IMR-90 (cell line): ENCODE measurements at regions not wholly inside any gene's neighbourhood (a gene's known extent, or its start where the extent isn't known, plus 50 kb on each side); places are given as distances from the start of the nearest gene placed in this dataset.

Experiments
- ATAC-seq: fragments of 200-7000 bp; cut with Tn5 transposase; 2 replicates; pipeline ENCODE4 v1.9.1; 2020; ENCODE audit warnings: low read depth, mild to moderate bottlenecking, moderate library complexity
- BruUV-seq: library from RNA; stranded (reverse); fragments of 400-500 nt; replicated peaks from 2 replicates; lab custom pipeline; 2021; lab: Mats Ljungman, UMichigan
- CTCF ChIA-PET: fragments of 300-600 bp; formaldehyde crosslinking; extraction: SDS; loops from one replicate; lab custom pipeline; 2021; ENCODE audit warnings: antibody characterized with exemption; lab: Yijun Ruan, JAX
- POLR2A ChIA-PET: fragments of 300-600 bp; sonication (Branson Sonifier 250); formaldehyde crosslinking; loops from one replicate; lab custom pipeline; 2022; ENCODE audit warnings: antibody characterized with exemption; ENCODE audit not compliant: unreplicated experiment; lab: Charles Lee
- DNase-seq: peaks from one replicate; pipeline ENCODE4 v3.0.0; 2013
- H2AFZ ChIP-seq: replicated peaks from 2 replicates; pipeline ENCODE3; 2013; ENCODE audit warnings: low read length, mild to moderate bottlenecking; ENCODE audit not compliant: poor library complexity
- H2AK5ac ChIP-seq: 2 replicates; pipeline ENCODE4 v1.6.1; 2013; ENCODE audit warnings: low read depth, low read length, inconsistent platforms
- H2AK9ac ChIP-seq: replicated peaks from 2 replicates; pipeline ENCODE3; 2013; ENCODE audit warnings: mild to moderate bottlenecking, low read depth, low read length, moderate library complexity; ENCODE audit not compliant: poor library complexity
- H2BK120ac ChIP-seq: 2 replicates; pipeline ENCODE4 v1.6.1; 2013; ENCODE audit warnings: low read depth, low read length, inconsistent platforms
- H2BK15ac ChIP-seq: 3 replicates; pipeline ENCODE4 v1.6.1; 2013; ENCODE audit warnings: low read depth, low read length, inconsistent platforms
- H2BK20ac ChIP-seq: 2 replicates; pipeline ENCODE4 v1.6.1; 2013; ENCODE audit warnings: low read depth, mild to moderate bottlenecking, inconsistent platforms, low read length, moderate library complexity
- H2BK5ac ChIP-seq: 2 replicates; pipeline ENCODE4 v1.6.1; 2013; ENCODE audit warnings: mild to moderate bottlenecking, low read depth, low read length, inconsistent platforms; ENCODE audit not compliant: poor library complexity, severe bottlenecking
- H3K14ac ChIP-seq: replicated peaks from 2 replicates; pipeline ENCODE4 v1.6.1; 2013; ENCODE audit warnings: low read depth, low read length, inconsistent platforms
- H3K18ac ChIP-seq: 2 replicates; pipeline ENCODE4 v1.6.1; 2013; ENCODE audit warnings: low read depth, low read length, control low read depth
- H3K23ac ChIP-seq: 2 replicates; pipeline ENCODE4 v1.6.1; 2013; ENCODE audit warnings: low read depth, low read length, inconsistent platforms
- H3K27ac ChIP-seq: 2 replicates; pipeline ENCODE4 v1.5.1; 2013; ENCODE audit warnings: mild to moderate bottlenecking, control low read depth, low read length; ENCODE audit not compliant: insufficient read depth
- H3K27me3 ChIP-seq: 2 replicates; pipeline ENCODE4 v1.6.1; 2013; ENCODE audit warnings: low read length; ENCODE audit not compliant: control insufficient read depth, insufficient read depth
- H3K36me3 ChIP-seq: 2 replicates; pipeline ENCODE4 v1.6.1; 2013; ENCODE audit warnings: low read length, mixed read lengths; ENCODE audit not compliant: control insufficient read depth, insufficient read depth
- H3K4ac ChIP-seq: 2 replicates; pipeline ENCODE4 v1.6.1; 2013; ENCODE audit warnings: low read depth, low read length, inconsistent platforms
- H3K4me1 ChIP-seq: 2 replicates; pipeline ENCODE4 v1.6.1; 2013; ENCODE audit warnings: low read length, mixed read lengths; ENCODE audit not compliant: control insufficient read depth, insufficient read depth
- H3K4me2 ChIP-seq: 2 replicates; pipeline ENCODE4 v1.6.1; 2013; ENCODE audit warnings: low read depth, mild to moderate bottlenecking, control low read depth, low read length, moderate library complexity
- H3K4me3 ChIP-seq: 2 replicates; pipeline ENCODE4 v1.5.1; 2013; ENCODE audit warnings: low read depth, mild to moderate bottlenecking, control low read depth, low read length, moderate library complexity; ENCODE audit not compliant: insufficient read depth
- H3K56ac ChIP-seq: 2 replicates; pipeline ENCODE4 v1.6.1; 2013; ENCODE audit warnings: low read length, inconsistent platforms; ENCODE audit not compliant: insufficient read depth; ENCODE audit errors: extremely low read depth
- H3K79me1 ChIP-seq, 2 experiments: 2 replicates each; pipeline ENCODE4 v1.6.1; 2013; ENCODE audit warnings: low read length in 2 of 2, inconsistent platforms in 1 of 2, low read depth in 1 of 2
- H3K9ac ChIP-seq: 2 replicates; pipeline ENCODE4 v1.6.1; 2013; ENCODE audit warnings: low read depth, low read length, control low read depth
- H3K9me1 ChIP-seq: 2 replicates; pipeline ENCODE4 v1.6.1; 2013; ENCODE audit warnings: low read length, inconsistent platforms; ENCODE audit not compliant: insufficient read depth
- H3K9me3 ChIP-seq: 2 replicates; pipeline ENCODE4 v1.6.1; 2013; ENCODE audit warnings: low read length; ENCODE audit not compliant: control insufficient read depth, insufficient read depth
- H4K20me1 ChIP-seq: 2 replicates; pipeline ENCODE4 v1.6.1; 2013; ENCODE audit warnings: low read length, inconsistent platforms; ENCODE audit not compliant: insufficient read depth
- H4K5ac ChIP-seq: 2 replicates; pipeline ENCODE4 v1.6.1; 2013; ENCODE audit warnings: mild to moderate bottlenecking, low read depth, low read length, control low read depth
- H4K8ac ChIP-seq, 2 experiments: 2 replicates each; pipeline ENCODE4 v1.6.1; 2013; ENCODE audit warnings: low read depth in 2 of 2, low read length in 2 of 2, control low read depth in 1 of 2, inconsistent platforms in 1 of 2
- H4K91ac ChIP-seq: 2 replicates; pipeline ENCODE4 v1.6.1; 2013; ENCODE audit warnings: low read depth, low read length, inconsistent platforms; ENCODE audit not compliant: insufficient read depth
- BHLHE40 ChIP-seq: fragments of 150-350 bp; IDR thresholded peaks from 2 replicates; pipeline ENCODE4 v1.6.1; 2016; ENCODE audit warnings: mild to moderate bottlenecking, low read depth, low read length
- CEBPB ChIP-seq: IDR thresholded peaks from 2 replicates; pipeline ENCODE4 v1.6.1; 2012; ENCODE audit warnings: low read depth, low read length, improper control_type of control experiment
- FOS ChIP-seq: fragments of 150-350 bp; IDR thresholded peaks from 2 replicates; pipeline ENCODE4 v1.6.1; 2016; ENCODE audit warnings: low read depth, low read length
- MAFK ChIP-seq: IDR thresholded peaks from 2 replicates; pipeline ENCODE4 v1.6.1; 2012; ENCODE audit warnings: low read depth, low read length, improper control_type of control experiment
- NFE2L2 ChIP-seq: fragments of 150-350 bp; IDR thresholded peaks from 2 replicates; pipeline ENCODE4 v1.6.1; 2016; ENCODE audit warnings: low read depth, mild to moderate bottlenecking, low read length
- POLR2A ChIP-seq: IDR thresholded peaks from 2 replicates; pipeline ENCODE4 v1.6.1; 2012; ENCODE audit warnings: mild to moderate bottlenecking, low read depth, low read length
- RFX5 ChIP-seq: IDR thresholded peaks from 2 replicates; pipeline ENCODE4 v1.8.0; 2012; ENCODE audit warnings: low read depth, mild to moderate bottlenecking, low read length, moderate library complexity
- WGBS, 2 experiments: methylation state at CpG; one replicate each; pipeline versions ENCODE4 v1.1.5 to v1.1.7; 2013; ENCODE audit warnings: missing lambda C conversion rate in 2 of 2; ENCODE audit not compliant: insufficient read length in 1 of 2; ENCODE audit errors: extremely low coverage in 2 of 2; 5-methylcytosine and 5-hydroxymethylcytosine counted together
- dilution Hi-C: fragments of 300-500 bp; cut with HindIII; formaldehyde crosslinking; loops from one replicate; pipeline ENCODE4 v1.14.3; 2018; ENCODE audit warnings: low sequenced_read_pairs; ENCODE audit not compliant: unreplicated experiment
- in situ Hi-C: fragments of 300-500 bp; cut with MboI; formaldehyde crosslinking; loops from 3 replicates; pipeline ENCODE4 v1.14.3; 2019; ENCODE audit warnings: low sequenced_read_pairs, inconsistent platforms, mixed read lengths
- intact Hi-C: fragments of 100-400 bp; cut with micrococcal nuclease; formaldehyde crosslinking; loops from 2 replicates; pipeline ENCODE4 v1.10.0; 2022
- TF ChIP-seq, protein P1 (sequence below): fragments of 150-350 bp; IDR thresholded peaks from 2 replicates; pipeline ENCODE4 v1.6.1; 2016; ENCODE audit warnings: low read depth, mild to moderate bottlenecking, low read length, moderate library complexity, borderline replicate concordance

GRCh38 chr1:80542231-80542630, 1258.5 kb upstream of the ADGRL2 start:
- BruUV-seq = no TSS peak
- TF ChIP-seq, protein P1, sequence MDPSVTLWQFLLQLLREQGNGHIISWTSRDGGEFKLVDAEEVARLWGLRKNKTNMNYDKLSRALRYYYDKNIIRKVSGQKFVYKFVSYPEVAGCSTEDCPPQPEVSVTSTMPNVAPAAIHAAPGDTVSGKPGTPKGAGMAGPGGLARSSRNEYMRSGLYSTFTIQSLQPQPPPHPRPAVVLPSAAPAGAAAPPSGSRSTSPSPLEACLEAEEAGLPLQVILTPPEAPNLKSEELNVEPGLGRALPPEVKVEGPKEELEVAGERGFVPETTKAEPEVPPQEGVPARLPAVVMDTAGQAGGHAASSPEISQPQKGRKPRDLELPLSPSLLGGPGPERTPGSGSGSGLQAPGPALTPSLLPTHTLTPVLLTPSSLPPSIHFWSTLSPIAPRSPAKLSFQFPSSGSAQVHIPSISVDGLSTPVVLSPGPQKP = no peak
- TF ChIP-seq MAFK = no peak
- TF ChIP-seq POLR2A = no peak
- TF ChIP-seq CEBPB = no peak
- TF ChIP-seq FOS = no peak
- no peak for TF ChIP-seq RFX5
- TF ChIP-seq NFE2L2 = no peak
- TF ChIP-seq BHLHE40 = no peak
- Histone ChIP-seq H4K5ac (no peak overlapping the region), H4K20me1 (no peaks in the 10 kb centered on the region), H3K56ac (no peak overlapping the region), H3K27ac (no peak overlapping the region), H3K9me1 (no peaks in the 10 kb centered on the region), H3K23ac (no peak overlapping the region), H3K27me3 (no peaks in the 10 kb centered on the region), H3K9me3 (no peaks in the 10 kb centered on the region), H3K4me3 (no peak overlapping the region), H2AFZ (no peak overlapping the region), H3K14ac (no peak overlapping the region), H2BK15ac (no peak overlapping the region), H3K4me1 (no peaks in the 10 kb centered on the region), H3K4ac (no peak overlapping the region), H3K79me1 (no peaks in the 10 kb centered on the region), H2BK120ac (no peak overlapping the region), H2AK5ac (no peak overlapping the region), H2BK5ac (no peak overlapping the region), H3K4me2 (no peak overlapping the region; the same call in 1 of the 2 replicates), H4K91ac (no peak overlapping the region), H3K9ac (no peak overlapping the region), H3K36me3 (no peaks in the 10 kb centered on the region), H4K8ac (no peak overlapping the region), H2AK9ac (no peak overlapping the region), H2BK20ac (no peak overlapping the region), H3K18ac (no peak overlapping the region)
- ChIA-PET CTCF (interaction anchor here (0.6 kb wide), 1 partner anchor 41 kb away, joined by 4 read pairs; no protein-coding TSS in a partner anchor), POLR2A (no interaction called here)
- in situ Hi-C loops (no loop called here), dilution Hi-C loops (no loop called here), intact Hi-C loops (no loop called here)
- WGBS, 2 experiments = no CpG with 5 or more reads among the region's 1 CpG
- ATAC-seq (peak; percentile 92), DNase-seq (peak; percentile 81)
